B cell (primary cell): ENCODE measurements at regions not wholly inside any gene's neighbourhood (a gene's known extent, or its start where the extent isn't known, plus 50 kb on each side); places are given as distances from the start of the nearest gene placed in this dataset.

Experiments
- ATAC-seq: fragments of 200-7000 bp; cut with Tn5 transposase; one replicate; pipeline ENCODE4 v1.10.0; 2021; ENCODE audit warnings: low read depth, mild to moderate bottlenecking, moderate number of reproducible peaks, moderate library complexity
- CTCF ChIA-PET: fragments of 350-600 bp; sonication (Branson Sonifier 250); formaldehyde crosslinking; loops from one replicate; lab custom pipeline; 2021; ENCODE audit warnings: antibody characterized with exemption, inconsistent platforms; lab: Charles Lee
- POLR2A ChIA-PET: fragments of 350-600 bp; sonication (Branson Sonifier 250); formaldehyde crosslinking; loops from one replicate; lab custom pipeline; 2021; ENCODE audit warnings: antibody characterized with exemption; lab: Charles Lee
- DNase-seq: peaks from one replicate; pipeline ENCODE4 v3.0.0; 2013
- H2AFZ ChIP-seq: 2 replicates; pipeline ENCODE4 v1.6.1; 2012; ENCODE audit warnings: mild to moderate bottlenecking, low read depth, low read length; ENCODE audit not compliant: insufficient read depth, poor library complexity, severe bottlenecking
- H3K27ac ChIP-seq, 2 donors: 1 replicate in 1 of 2; 2 replicates in 1 of 2; pipeline ENCODE4 v1.5.1; 2012 to 2013; ENCODE audit warnings: low read length in 2 of 2, mild to moderate bottlenecking in 2 of 2, moderate library complexity in 1 of 2
- H3K27me3 ChIP-seq, 4 experiments: fragments of 200-600 bp in 1 of 4; sonication (generic) in 1 of 4; replicated peaks in 1 of 4; 1 replicate in 2 of 4; 2 replicates in 2 of 4; pipeline versions ENCODE4 v1.6.1 to v1.7.0; 2013 to 2016; ENCODE audit warnings: low read length in 3 of 4, mild to moderate bottlenecking in 2 of 4, mixed read lengths in 1 of 4, moderate library complexity in 1 of 4; ENCODE audit not compliant: insufficient read depth in 4 of 4, control insufficient read depth in 3 of 4; ENCODE audit errors: control extremely low read depth in 1 of 4
- H3K36me3 ChIP-seq, 2 experiments: replicated peaks in 1 of 2; 1 replicate in 1 of 2; 2 replicates in 1 of 2; pipeline versions ENCODE4 v1.6.1 to v1.7.1; 2013; ENCODE audit warnings: low read length in 1 of 2; ENCODE audit not compliant: insufficient read depth in 2 of 2, control insufficient read depth in 1 of 2; ENCODE audit errors: control extremely low read depth in 1 of 2, extremely low read depth in 1 of 2
- H3K4me1 ChIP-seq, 2 donors: fragments of 200-600 bp in 1 of 2; sonication (generic) in 1 of 2; 1 replicate in 1 of 2; 2 replicates in 1 of 2; pipeline versions ENCODE4 v1.5.1 to v1.6.1; 2013 to 2017; ENCODE audit warnings: low read length in 2 of 2; ENCODE audit not compliant: control insufficient read depth in 2 of 2, insufficient read depth in 2 of 2
- H3K4me2 ChIP-seq: replicated peaks from 2 replicates; pipeline ENCODE3; 2012; ENCODE audit warnings: mild to moderate bottlenecking, low read depth, low read length; ENCODE audit not compliant: poor library complexity, severe bottlenecking
- H3K4me3 ChIP-seq, 5 experiments: fragments of 200-600 bp in 1 of 5; sonication (generic) in 1 of 5; 1 replicate in 3 of 5; 2 replicates in 2 of 5; pipeline versions ENCODE4 v1.5.1 to v1.7.0; 2011 to 2016; ENCODE audit warnings: low read length in 4 of 5, mild to moderate bottlenecking in 4 of 5, low read depth in 2 of 5, control low read depth in 1 of 5, moderate library complexity in 1 of 5; ENCODE audit not compliant: insufficient read depth in 1 of 5; ENCODE audit errors: control extremely low read depth in 1 of 5, extremely low read depth in 1 of 5
- H3K79me2 ChIP-seq: fragments of 200-600 bp; sonication (generic); one replicate; pipeline ENCODE4 v1.6.0; 2016; ENCODE audit warnings: low read length; ENCODE audit not compliant: control insufficient read depth, insufficient read depth
- H3K9ac ChIP-seq: fragments of 200-600 bp; sonication (generic); 2 replicates; pipeline ENCODE4 v1.6.1; 2017; ENCODE audit warnings: mild to moderate bottlenecking, low read length, moderate library complexity
- H3K9me3 ChIP-seq, 3 donors: one replicate each; pipeline versions ENCODE4 v1.6.1 to v1.7.1; 2013; ENCODE audit warnings: low read length in 2 of 3; ENCODE audit not compliant: control insufficient read depth in 2 of 3, insufficient read depth in 1 of 3; ENCODE audit errors: control extremely low read depth in 1 of 3
- H4K20me1 ChIP-seq: 2 replicates; pipeline ENCODE4 v1.6.0; 2012; ENCODE audit warnings: mild to moderate bottlenecking, low read length; ENCODE audit not compliant: insufficient read depth, control insufficient read depth, poor library complexity, severe bottlenecking
- H3K27ac Mint-ChIP-seq: one replicate; pipeline ENCODE4 v1.8.0; 2021; ENCODE audit warnings: mixed read lengths
- H3K27me3 Mint-ChIP-seq: one replicate; pipeline ENCODE4 v1.8.0; 2021; ENCODE audit warnings: mixed read lengths
- H3K4me1 Mint-ChIP-seq: one replicate; pipeline ENCODE4 v1.8.0; 2021; ENCODE audit warnings: mixed read lengths
- H3K4me3 Mint-ChIP-seq: one replicate; pipeline ENCODE4 v1.8.0; 2021; ENCODE audit warnings: mixed read lengths
- H3K9me3 Mint-ChIP-seq: one replicate; pipeline ENCODE4 v1.8.0; 2022; ENCODE audit warnings: mixed read lengths; ENCODE audit not compliant: insufficient read depth
- CTCF ChIP-seq: fragments of 200-600 bp; IDR thresholded peaks from one replicate; pipeline ENCODE4 v1.8.0; 2022; ENCODE audit warnings: antibody characterized with exemption, mild to moderate bottlenecking
- EZH2 ChIP-seq: IDR thresholded peaks from 2 replicates; pipeline ENCODE4 v1.6.1; 2012; ENCODE audit warnings: borderline replicate concordance, low read depth, mild to moderate bottlenecking, moderate library complexity, low read length; ENCODE audit not compliant: insufficient read depth, poor library complexity, severe bottlenecking
- WGBS: methylation state at CpG from one replicate; pipeline ENCODE4 v1.1.5; 2013; ENCODE audit warnings: missing lambda C conversion rate; ENCODE audit not compliant: insufficient coverage; 5-methylcytosine and 5-hydroxymethylcytosine counted together
- intact Hi-C: fragments of 100-400 bp; cut with micrococcal nuclease; formaldehyde crosslinking; loops from one replicate; pipeline ENCODE4 v1.10.0; 2022

- Histone ChIP-seq H3K36me3 (no peaks in the 10 kb centered on the region), H3K27me3 (no peaks in the 10 kb centered on the region), H3K9ac (no peak overlapping the region), H3K9me3 (no peaks in the 10 kb centered on the region), H3K4me3 (no peak overlapping the region), H3K4me2 (no peak overlapping the region), H4K20me1 (no peaks in the 10 kb centered on the region), H3K4me1 (no peaks in the 10 kb centered on the region), H3K27ac (no peak overlapping the region), H3K79me2 (no peaks in the 10 kb centered on the region), H2AFZ (no peak overlapping the region)
- Mint-ChIP-seq H3K27me3 (no peaks in the 10 kb centered on the region), H3K9me3 (no peaks in the 10 kb centered on the region), H3K4me1 (no peaks in the 10 kb centered on the region), H3K27ac (no peak overlapping the region), H3K4me3 (no peak overlapping the region)
- intact Hi-C loops: no loop called here
- CTCF ChIA-PET: no interaction called here
- no peak for TF ChIP-seq EZH2
- TF ChIP-seq CTCF: no peak
- DNase-seq (no peak), ATAC-seq (no peak)
- WGBS: no CpG with 5 or more reads among the region's 1 CpG
- POLR2A ChIA-PET: no interaction called here
These were observed 237.6 kb downstream of the CDH7 start for GRCh38 chr18:65988386-65988785.

GRCh38 chr18:65983750-65984149 lies 232.9 kb downstream of the CDH7 start:
- Histone ChIP-seq H3K79me2 (no peaks in the 10 kb centered on the region), H3K4me3 (no peak overlapping the region), H3K4me1 (no peaks in the 10 kb centered on the region), H2AFZ (no peak overlapping the region), H3K27me3 (no peaks in the 10 kb centered on the region), H3K4me2 (no peak overlapping the region), H3K9ac (no peak overlapping the region), H3K36me3 (no peaks in the 10 kb centered on the region), H3K9me3 (no peaks in the 10 kb centered on the region), H3K27ac (no peak overlapping the region), H4K20me1 (no peaks in the 10 kb centered on the region)
- H3K27ac Mint-ChIP-seq: no peak overlapping the region
- intact Hi-C loops: no loop called here
- H3K27me3 Mint-ChIP-seq: no peaks in the 10 kb centered on the region
- no peaks in the 10 kb centered on the region for H3K9me3 Mint-ChIP-seq
- CTCF ChIA-PET: no interaction called here
- ATAC-seq (no peak), DNase-seq (no peak)
- no CpG with 5 or more reads among the region's 1 CpG for WGBS
- H3K4me3 Mint-ChIP-seq: no peak overlapping the region
- POLR2A ChIA-PET: no interaction called here
- no peaks in the 10 kb centered on the region for H3K4me1 Mint-ChIP-seq
- TF ChIP-seq CTCF (no peak), EZH2 (no peak)
